ENCODE measurements at regions not wholly inside any gene's neighbourhood (a gene's known extent, or its start where the extent isn't known, plus 50 kb on each side); places are given as distances from the start of the nearest gene placed in this dataset.

DNA sequence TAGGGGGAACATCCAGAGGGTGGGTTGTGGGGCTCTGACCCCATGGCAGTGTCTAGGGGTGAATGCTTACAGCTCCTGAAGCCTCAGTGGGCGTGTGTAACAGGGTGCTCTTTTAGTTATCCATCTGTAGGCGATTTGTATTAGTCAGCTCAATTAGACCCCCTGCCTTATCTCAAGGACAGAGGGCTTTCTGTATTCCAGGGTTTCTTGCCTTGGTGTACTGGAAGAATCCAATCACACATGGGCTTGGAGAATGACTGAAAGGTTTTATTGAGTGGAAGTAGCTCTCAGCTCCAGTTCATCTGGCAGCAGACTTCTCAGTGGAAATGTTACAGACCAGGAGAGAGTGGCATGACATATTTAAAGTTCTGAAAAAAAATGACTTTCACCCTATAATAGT, 334.0 kb upstream of the GCFC2 start:
- H3K4me1 Mint-ChIP-seq, result no peaks in the 10 kb centered on the region
- TF ChIP-seq, protein P1, sequence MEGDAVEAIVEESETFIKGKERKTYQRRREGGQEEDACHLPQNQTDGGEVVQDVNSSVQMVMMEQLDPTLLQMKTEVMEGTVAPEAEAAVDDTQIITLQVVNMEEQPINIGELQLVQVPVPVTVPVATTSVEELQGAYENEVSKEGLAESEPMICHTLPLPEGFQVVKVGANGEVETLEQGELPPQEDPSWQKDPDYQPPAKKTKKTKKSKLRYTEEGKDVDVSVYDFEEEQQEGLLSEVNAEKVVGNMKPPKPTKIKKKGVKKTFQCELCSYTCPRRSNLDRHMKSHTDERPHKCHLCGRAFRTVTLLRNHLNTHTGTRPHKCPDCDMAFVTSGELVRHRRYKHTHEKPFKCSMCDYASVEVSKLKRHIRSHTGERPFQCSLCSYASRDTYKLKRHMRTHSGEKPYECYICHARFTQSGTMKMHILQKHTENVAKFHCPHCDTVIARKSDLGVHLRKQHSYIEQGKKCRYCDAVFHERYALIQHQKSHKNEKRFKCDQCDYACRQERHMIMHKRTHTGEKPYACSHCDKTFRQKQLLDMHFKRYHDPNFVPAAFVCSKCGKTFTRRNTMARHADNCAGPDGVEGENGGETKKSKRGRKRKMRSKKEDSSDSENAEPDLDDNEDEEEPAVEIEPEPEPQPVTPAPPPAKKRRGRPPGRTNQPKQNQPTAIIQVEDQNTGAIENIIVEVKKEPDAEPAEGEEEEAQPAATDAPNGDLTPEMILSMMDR (conservative IDR thresholded peaks at IDR 0.05), result no peak
- WGBS, 2 experiments (ENCODE audit: insufficient coverage in 1 of 2, insufficient read length in 1 of 2), result 83 to 100% methylated on average over 2 of the region's 2 CpGs
- H3K27ac ChIP-seq (ENCODE audit: low read depth, low read length), result no peak overlapping the region
- no peaks in the 10 kb centered on the region for H3K27me3 ChIP-seq (ENCODE audit: control insufficient read depth, insufficient read depth, low read length, poor library complexity, severe bottlenecking)
- peaks cover 12% of the 10 kb centered on the region for H3K9me3 ChIP-seq (ENCODE audit: control insufficient read depth, low read length)
- no peaks in the 10 kb centered on the region for H3K27me3 Mint-ChIP-seq (ENCODE audit: insufficient read depth)
- H3K4me3 Mint-ChIP-seq, result no peak overlapping the region
- no peak overlapping the region for H3K4me3 ChIP-seq (ENCODE audit: low read length)
- H3K9ac ChIP-seq (ENCODE audit: extremely low read depth, low read length, poor library complexity, severe bottlenecking), result no peak overlapping the region
- peaks cover 34% of the 10 kb centered on the region for H3K9me3 Mint-ChIP-seq
- no peak for DNase-seq
- no peaks in the 10 kb centered on the region for H3K36me3 ChIP-seq (ENCODE audit: control insufficient read depth, insufficient read depth, low read length)
- H3K4me1 ChIP-seq (ENCODE audit: control insufficient read depth, insufficient read depth, low read length), result no peaks in the 10 kb centered on the region
- H3K27ac Mint-ChIP-seq, result no peak overlapping the region
- H3K36me3 Mint-ChIP-seq (ENCODE audit: low read depth), result no peaks in the 10 kb centered on the region

DNA sequence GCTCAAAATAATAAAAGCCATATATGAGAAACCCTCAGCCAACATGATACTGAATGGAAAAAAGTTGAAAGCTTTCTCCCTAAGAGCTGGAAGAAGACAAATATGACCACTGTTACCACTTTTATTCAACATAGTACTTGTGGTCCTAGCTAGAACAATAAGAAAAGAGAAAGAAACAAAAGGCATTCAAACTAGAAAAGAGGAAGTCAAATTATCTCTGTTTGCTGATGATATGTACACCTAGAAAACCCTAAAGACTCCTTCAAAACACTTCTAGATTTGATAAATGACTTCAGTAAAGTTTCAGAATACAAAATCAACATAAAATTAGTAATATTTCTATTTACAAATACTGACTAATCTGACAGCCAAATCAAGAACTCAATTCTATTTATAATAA, 328.8 kb upstream of the GCFC2 start:
- H3K36me3 ChIP-seq (ENCODE audit: control insufficient read depth, insufficient read depth, low read length), result no peaks in the 10 kb centered on the region
- Mint-ChIP-seq H3K4me3 (no peak overlapping the region), H3K27ac (no peak overlapping the region), H3K4me1 (no peaks in the 10 kb centered on the region), H3K36me3 (ENCODE audit: low read depth) (no peaks in the 10 kb centered on the region), H3K9me3 (no peaks in the 10 kb centered on the region), H3K27me3 (ENCODE audit: insufficient read depth) (no peaks in the 10 kb centered on the region)
- TF ChIP-seq, protein P1 (conservative IDR thresholded peaks at IDR 0.05), result no peak
- no peak for DNase-seq
- no peaks in the 10 kb centered on the region for H3K4me1 ChIP-seq (ENCODE audit: control insufficient read depth, insufficient read depth, low read length)
- H3K27me3 ChIP-seq (ENCODE audit: control insufficient read depth, insufficient read depth, low read length, poor library complexity, severe bottlenecking), result no peaks in the 10 kb centered on the region
- no peak overlapping the region for H3K27ac ChIP-seq (ENCODE audit: low read depth, low read length)
- H3K4me3 ChIP-seq (ENCODE audit: low read length), result no peak overlapping the region
- no peaks in the 10 kb centered on the region for H3K9me3 ChIP-seq (ENCODE audit: control insufficient read depth, low read length)
- H3K9ac ChIP-seq (ENCODE audit: extremely low read depth, low read length, poor library complexity, severe bottlenecking), result no peak overlapping the region

DNA sequence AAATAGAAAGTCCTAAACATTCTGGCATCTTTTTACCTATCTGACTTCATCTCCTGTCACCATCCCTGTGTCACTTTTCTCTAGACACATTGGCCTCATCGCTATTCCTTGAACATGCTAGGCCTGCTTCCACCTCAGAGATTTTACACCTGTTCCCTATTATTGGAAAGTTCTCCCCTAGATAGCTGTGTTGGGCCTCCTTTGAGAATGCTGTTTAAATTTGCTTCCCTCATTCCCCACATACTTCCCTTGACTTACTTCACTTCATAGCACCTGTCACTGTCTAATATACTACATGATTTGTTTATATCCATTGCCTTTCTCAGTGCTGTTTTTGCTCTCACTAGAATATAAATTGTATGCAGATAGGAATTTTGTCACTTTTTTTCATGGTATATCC, 317.0 kb upstream of the GCFC2 start:
- WGBS, 2 experiments (ENCODE audit: insufficient coverage in 1 of 2, insufficient read length in 1 of 2), result 97 to 100% methylated on average over 1 of the region's 1 CpG

More for the DNA sequence above, 317.0 kb upstream of the GCFC2 start:
- Histone ChIP-seq H3K27ac (ENCODE audit: low read depth, low read length) (no peak overlapping the region), H3K4me1 (ENCODE audit: control insufficient read depth, insufficient read depth, low read length) (no peaks in the 10 kb centered on the region), H3K9ac (ENCODE audit: extremely low read depth, low read length, poor library complexity, severe bottlenecking) (no peak overlapping the region), H3K27me3 (ENCODE audit: control insufficient read depth, insufficient read depth, low read length, poor library complexity, severe bottlenecking) (no peaks in the 10 kb centered on the region), H3K36me3 (ENCODE audit: control insufficient read depth, insufficient read depth, low read length) (no peaks in the 10 kb centered on the region), H3K4me3 (ENCODE audit: low read length) (no peak overlapping the region), H3K9me3 (ENCODE audit: control insufficient read depth, low read length) (peaks cover 4% of the 10 kb centered on the region)
- no peak for DNase-seq
- Mint-ChIP-seq H3K36me3 (ENCODE audit: low read depth) (no peaks in the 10 kb centered on the region), H3K27me3 (ENCODE audit: insufficient read depth) (no peaks in the 10 kb centered on the region), H3K4me1 (no peaks in the 10 kb centered on the region), H3K9me3 (peaks cover 36% of the 10 kb centered on the region), H3K27ac (no peak overlapping the region), H3K4me3 (no peak overlapping the region)
- TF ChIP-seq, protein P1 (conservative IDR thresholded peaks at IDR 0.05), result no peak
